Type B pancreatic cell (in vitro differentiated cells): ENCODE measurements at regions not wholly inside any gene's neighbourhood (a gene's known extent, or its start where the extent isn't known, plus 50 kb on each side); places are given as distances from the start of the nearest gene placed in this dataset.

Source experiments
- DNase-seq: peaks from one replicate; pipeline ENCODE4 v3.0.0; 2021; ENCODE audit warnings: mixed read lengths; ENCODE audit not compliant: unreplicated experiment; ENCODE audit errors: extremely low spot score
- H3K27ac Mint-ChIP-seq: 2 replicates; pipeline ENCODE4 v1.8.0; 2021; ENCODE audit warnings: mild to moderate bottlenecking, mixed read lengths
- H3K27me3 Mint-ChIP-seq: 2 replicates; pipeline ENCODE4 v1.8.0; 2021; ENCODE audit warnings: mixed read lengths
- H3K36me3 Mint-ChIP-seq: 2 replicates; pipeline ENCODE4 v1.8.0; 2021; ENCODE audit warnings: mixed read lengths
- H3K4me1 Mint-ChIP-seq: one replicate; pipeline ENCODE4 v1.8.0; 2021; ENCODE audit warnings: mixed read lengths; ENCODE audit not compliant: unreplicated experiment
- H3K4me3 Mint-ChIP-seq: 2 replicates; pipeline ENCODE4 v1.8.0; 2021; ENCODE audit warnings: mild to moderate bottlenecking, mixed read lengths
- H3K9me3 Mint-ChIP-seq: 2 replicates; pipeline ENCODE4 v1.8.0; 2021; ENCODE audit warnings: mixed read lengths
- CTCF ChIP-seq: fragments of 200-600 bp; sonication (generic); conservative IDR thresholded peaks from 2 replicates; pipeline ENCODE4 v1.5.0; 2021; ENCODE audit warnings: antibody characterized with exemption, mild to moderate bottlenecking

DNA sequence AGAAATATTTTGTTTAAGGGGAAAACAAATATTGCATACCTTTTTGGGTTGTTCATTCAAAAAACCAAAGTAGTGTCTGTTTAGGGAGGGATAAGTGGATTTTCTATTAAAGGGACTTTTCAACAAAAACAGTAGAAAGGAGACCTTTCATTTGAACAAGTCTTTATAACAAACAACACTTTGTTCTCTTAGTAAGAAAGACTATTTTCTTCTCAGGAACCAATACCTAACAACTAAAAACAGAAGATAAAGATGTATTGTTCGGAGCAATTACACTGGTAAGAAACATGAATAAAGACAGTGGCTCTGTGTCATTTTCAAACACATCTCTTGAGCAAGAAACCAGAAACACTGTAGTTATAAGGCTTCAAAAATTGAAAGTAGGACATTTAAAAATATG is 1610.1 kb upstream of the PCDH20 start:
- no peak for DNase-seq
- TF ChIP-seq CTCF, result no peak
- Mint-ChIP-seq H3K4me1 (peaks cover 15% of the 10 kb centered on the region), H3K9me3 (peaks cover 3% of the 10 kb centered on the region), H3K36me3 (no peaks in the 10 kb centered on the region), H3K27me3 (no peaks in the 10 kb centered on the region), H3K27ac (no peak overlapping the region), H3K4me3 (no peak overlapping the region)

DNA sequence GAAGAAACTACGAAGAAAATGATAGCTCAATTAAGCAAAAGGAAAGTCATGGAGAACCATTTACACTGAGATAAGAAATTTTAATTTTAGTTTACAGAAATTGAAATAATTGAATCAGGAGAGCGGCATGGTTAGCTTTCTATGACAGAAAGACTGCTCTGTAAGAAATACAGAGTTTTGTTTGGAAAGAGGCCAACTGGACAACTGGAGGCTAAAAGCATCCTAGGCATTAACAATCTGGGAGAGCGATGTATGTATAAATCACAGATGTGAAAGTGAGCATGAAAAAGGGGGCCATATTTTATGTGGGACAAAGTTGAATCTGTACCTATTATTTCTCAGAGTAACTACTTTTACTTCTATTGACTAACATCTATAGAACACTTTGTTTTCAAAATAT is 1608.8 kb upstream of the PCDH20 start:
- peaks cover 15% of the 10 kb centered on the region for H3K4me1 Mint-ChIP-seq
- H3K4me3 Mint-ChIP-seq, result no peak overlapping the region
- no peak for TF ChIP-seq CTCF
- H3K27ac Mint-ChIP-seq, result no peak overlapping the region
- no peaks in the 10 kb centered on the region for H3K27me3 Mint-ChIP-seq
- peaks cover under 1% of the 10 kb centered on the region for H3K9me3 Mint-ChIP-seq
- no peaks in the 10 kb centered on the region for H3K36me3 Mint-ChIP-seq
- no peak for DNase-seq

DNA sequence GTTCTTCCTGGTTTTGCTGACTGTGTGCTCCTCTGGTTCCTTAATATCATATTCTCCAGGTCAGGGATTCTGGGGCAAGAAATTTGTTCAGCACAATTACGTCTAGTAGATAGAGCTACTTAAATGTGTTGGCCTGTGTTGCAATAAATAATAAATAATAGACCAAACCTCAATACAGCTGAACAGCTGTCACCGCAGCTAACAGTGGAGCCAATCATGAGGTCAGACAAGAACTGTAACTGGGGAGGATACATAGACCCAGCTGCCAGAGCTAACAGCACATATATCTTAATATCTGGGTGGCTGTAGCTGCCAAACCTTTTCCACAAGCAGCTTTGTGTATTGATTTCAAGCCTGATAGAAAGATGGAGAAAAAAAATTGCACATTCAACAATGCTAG is 1596.3 kb upstream of the PCDH20 start:
- no peak for DNase-seq
- Mint-ChIP-seq H3K36me3 (no peaks in the 10 kb centered on the region), H3K9me3 (peaks cover 11% of the 10 kb centered on the region), H3K27ac (no peak overlapping the region), H3K4me3 (no peak overlapping the region), H3K4me1 (no peaks in the 10 kb centered on the region), H3K27me3 (no peaks in the 10 kb centered on the region)
- no peak for TF ChIP-seq CTCF

- Mint-ChIP-seq H3K27ac (no peak overlapping the region), H3K4me3 (no peak overlapping the region), H3K4me1 (no peaks in the 10 kb centered on the region), H3K36me3 (no peaks in the 10 kb centered on the region), H3K27me3 (no peaks in the 10 kb centered on the region), H3K9me3 (peaks cover 16% of the 10 kb centered on the region)
- DNase-seq, result no peak
- no peak for TF ChIP-seq CTCF
These were observed 1594.5 kb upstream of the PCDH20 start for GRCh38 chr13:63010072-63010658.

DNA sequence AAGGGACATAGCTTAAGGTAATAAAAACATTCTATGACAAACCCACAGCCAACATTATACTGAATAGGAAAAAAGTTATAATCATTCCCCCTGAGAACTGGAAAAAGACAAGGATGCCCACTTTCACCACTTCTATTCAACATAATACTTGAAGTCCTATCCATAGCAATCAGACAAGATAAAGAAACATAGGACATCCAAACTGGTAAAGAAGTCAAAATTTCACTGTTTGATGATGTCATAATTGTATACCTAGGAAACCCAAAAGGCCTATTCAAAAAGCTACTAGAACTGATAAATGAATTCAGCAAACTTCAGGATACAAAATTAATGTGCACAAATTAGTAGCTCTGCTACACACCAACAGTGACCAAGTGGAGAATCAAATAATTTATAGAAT is 1590.0 kb upstream of the PCDH20 start:
- Mint-ChIP-seq H3K4me1 (no peaks in the 10 kb centered on the region), H3K36me3 (no peaks in the 10 kb centered on the region), H3K9me3 (peaks cover 20% of the 10 kb centered on the region), H3K4me3 (no peak overlapping the region), H3K27me3 (no peaks in the 10 kb centered on the region), H3K27ac (no peak overlapping the region)
- DNase-seq, result no peak
- TF ChIP-seq CTCF, result no peak

DNA sequence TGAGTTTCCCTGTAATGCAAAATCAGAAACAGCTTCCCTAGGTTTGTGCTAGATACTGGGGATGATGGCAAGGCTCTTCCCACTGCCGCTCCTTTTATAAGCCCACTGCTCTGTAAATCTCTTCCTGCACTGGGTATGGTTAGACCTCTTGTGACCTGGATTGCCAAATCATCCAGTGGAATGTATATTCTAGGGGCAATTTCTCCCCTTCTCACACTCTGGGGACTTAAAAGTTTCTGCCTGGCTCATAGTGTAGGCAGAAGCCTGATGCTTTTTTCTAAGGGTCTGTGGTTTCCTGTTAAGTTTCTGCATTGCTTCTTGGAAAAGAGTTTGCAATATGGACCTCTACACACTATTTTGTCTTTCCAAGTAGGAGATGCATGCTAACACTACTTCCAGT is 1582.0 kb upstream of the PCDH20 start:
- Mint-ChIP-seq H3K4me3 (no peak overlapping the region), H3K36me3 (no peaks in the 10 kb centered on the region), H3K27ac (no peak overlapping the region), H3K9me3 (peaks cover 7% of the 10 kb centered on the region), H3K4me1 (no peaks in the 10 kb centered on the region), H3K27me3 (no peaks in the 10 kb centered on the region)
- TF ChIP-seq CTCF, result no peak
- DNase-seq, result no peak
